ENCODE measurements at regions not wholly inside any gene's neighbourhood (a gene's known extent, or its start where the extent isn't known, plus 50 kb on each side); places are given as distances from the start of the nearest gene placed in this dataset.

DNA sequence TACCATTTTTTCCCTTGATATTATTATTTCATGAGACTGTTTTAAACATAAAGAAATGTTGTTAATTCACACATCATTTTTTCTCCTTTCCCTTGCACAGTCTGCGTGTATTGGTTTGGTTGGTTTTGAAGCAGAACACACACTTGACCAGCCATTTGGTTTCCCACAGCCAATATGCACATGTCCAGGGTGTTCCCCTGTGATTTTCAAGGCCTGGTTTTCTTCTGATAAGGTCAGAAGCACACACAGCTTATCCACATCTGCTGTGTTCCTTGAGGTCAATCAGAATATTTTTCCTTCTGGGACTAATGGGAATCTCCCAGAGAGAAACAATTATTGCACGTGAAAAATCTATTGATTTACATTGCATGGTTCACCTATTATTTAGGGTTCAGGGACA, 103.2 kb upstream of the EFEMP1 start:
- DNase-seq (ENCODE audit: low spot score): no peak
- in situ Hi-C loops (cut with MboI; ENCODE audit: low pct_unique_long_range_greater_than_20kb, low sequenced_read_pairs, unreplicated experiment): no loop called here
- TF ChIP-seq, protein P1, sequence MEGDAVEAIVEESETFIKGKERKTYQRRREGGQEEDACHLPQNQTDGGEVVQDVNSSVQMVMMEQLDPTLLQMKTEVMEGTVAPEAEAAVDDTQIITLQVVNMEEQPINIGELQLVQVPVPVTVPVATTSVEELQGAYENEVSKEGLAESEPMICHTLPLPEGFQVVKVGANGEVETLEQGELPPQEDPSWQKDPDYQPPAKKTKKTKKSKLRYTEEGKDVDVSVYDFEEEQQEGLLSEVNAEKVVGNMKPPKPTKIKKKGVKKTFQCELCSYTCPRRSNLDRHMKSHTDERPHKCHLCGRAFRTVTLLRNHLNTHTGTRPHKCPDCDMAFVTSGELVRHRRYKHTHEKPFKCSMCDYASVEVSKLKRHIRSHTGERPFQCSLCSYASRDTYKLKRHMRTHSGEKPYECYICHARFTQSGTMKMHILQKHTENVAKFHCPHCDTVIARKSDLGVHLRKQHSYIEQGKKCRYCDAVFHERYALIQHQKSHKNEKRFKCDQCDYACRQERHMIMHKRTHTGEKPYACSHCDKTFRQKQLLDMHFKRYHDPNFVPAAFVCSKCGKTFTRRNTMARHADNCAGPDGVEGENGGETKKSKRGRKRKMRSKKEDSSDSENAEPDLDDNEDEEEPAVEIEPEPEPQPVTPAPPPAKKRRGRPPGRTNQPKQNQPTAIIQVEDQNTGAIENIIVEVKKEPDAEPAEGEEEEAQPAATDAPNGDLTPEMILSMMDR (IDR thresholded peaks at IDR 0.05; ENCODE audit: extremely low read depth, insufficient read depth, missing control alignments): no peak

DNA sequence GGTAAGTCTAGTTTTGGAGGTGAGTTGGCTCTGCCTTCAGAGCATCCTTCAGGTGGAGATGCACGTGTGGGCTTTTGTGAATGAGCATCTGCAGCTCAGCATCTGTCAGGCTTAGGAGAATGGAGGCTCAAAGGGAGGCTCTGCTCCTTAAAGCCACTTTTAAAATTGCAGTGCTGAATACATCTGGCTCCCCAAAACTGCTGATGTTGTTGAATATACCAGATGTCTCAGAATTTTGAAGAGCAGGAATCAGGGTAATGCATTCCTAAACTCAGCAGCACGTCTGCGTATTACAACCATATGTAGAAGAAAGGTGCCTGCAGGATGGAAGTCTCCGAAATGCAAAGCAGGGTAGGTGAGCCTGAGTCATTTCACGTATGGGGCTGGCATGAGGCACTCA, 106.5 kb upstream of the EFEMP1 start:
- TF ChIP-seq, protein P1 (IDR thresholded peaks at IDR 0.05; ENCODE audit: extremely low read depth, insufficient read depth, missing control alignments): no peak
- in situ Hi-C loops (cut with MboI; ENCODE audit: low pct_unique_long_range_greater_than_20kb, low sequenced_read_pairs, unreplicated experiment): no loop called here
- no peak for DNase-seq (ENCODE audit: low spot score)

DNA sequence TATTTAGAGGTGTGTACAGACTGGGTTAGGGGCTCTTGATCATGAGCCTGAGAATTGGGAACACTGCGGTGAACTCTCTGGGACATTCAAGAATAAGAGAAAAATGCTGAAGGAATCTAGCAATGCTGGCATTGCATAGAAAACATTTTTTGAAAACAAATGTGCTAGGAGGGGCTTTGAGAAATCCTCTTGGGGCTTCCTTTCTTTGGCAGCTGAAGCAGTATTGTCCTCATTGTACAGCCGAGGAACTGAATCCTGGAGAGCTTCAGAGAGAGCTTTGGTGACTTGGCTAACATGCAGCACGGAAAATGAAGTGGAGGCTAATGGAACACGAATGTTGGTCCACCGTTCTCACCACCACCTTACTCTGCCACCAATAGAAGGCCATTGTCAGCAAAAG, 107.3 kb upstream of the EFEMP1 start:
- TF ChIP-seq, protein P1 (IDR thresholded peaks at IDR 0.05; ENCODE audit: extremely low read depth, insufficient read depth, missing control alignments): no peak
- no peak for DNase-seq (ENCODE audit: low spot score)
- in situ Hi-C loops (cut with MboI; ENCODE audit: low pct_unique_long_range_greater_than_20kb, low sequenced_read_pairs, unreplicated experiment): no loop called here

DNA sequence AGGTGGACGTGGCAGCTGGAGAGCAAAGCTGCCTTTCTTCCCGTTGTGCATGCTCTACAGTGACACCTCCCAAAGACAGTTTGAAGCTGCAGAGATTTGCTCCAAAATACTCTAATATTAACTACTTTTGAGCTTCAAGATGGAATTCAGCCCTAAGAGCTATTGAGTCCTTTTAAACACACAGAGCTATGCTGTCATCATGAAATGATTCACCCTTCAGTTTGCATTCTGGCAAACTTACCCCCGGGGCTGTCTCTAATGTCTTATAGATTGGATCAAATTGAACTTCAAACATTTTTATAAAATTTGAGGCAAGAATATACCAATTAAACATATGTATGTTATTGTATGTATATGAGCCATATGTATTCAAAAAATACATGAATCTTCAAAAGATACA, 110.7 kb upstream of the EFEMP1 start:
- in situ Hi-C loops (cut with MboI; ENCODE audit: low pct_unique_long_range_greater_than_20kb, low sequenced_read_pairs, unreplicated experiment): no loop called here

DNA sequence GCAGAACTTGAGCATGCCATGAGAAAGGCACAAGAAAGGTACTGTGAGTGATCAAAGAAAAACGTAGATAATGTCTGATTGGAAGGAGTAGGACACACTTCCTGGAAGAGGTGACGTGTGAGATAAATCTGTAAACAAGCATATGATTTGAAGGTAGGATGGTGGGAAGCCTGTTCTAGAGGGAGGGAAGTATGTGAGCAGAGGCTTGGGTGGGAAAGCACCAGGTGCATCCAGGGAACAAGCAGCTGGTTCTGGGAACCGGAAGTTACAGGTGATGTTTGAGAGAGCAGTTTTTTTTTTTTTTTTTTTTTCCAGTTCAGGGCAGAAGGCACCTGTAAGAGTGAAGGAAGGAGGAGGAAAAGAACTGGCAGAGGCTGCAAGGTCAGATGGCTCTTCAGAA, 116.6 kb upstream of the EFEMP1 start:
- DNase-seq (ENCODE audit: low spot score): no peak
- TF ChIP-seq, protein P1 (IDR thresholded peaks at IDR 0.05; ENCODE audit: extremely low read depth, insufficient read depth, missing control alignments): no peak
- in situ Hi-C loops (cut with MboI; ENCODE audit: low pct_unique_long_range_greater_than_20kb, low sequenced_read_pairs, unreplicated experiment): no loop called here

More for the DNA sequence above, 110.7 kb upstream of the EFEMP1 start:
- no peak for DNase-seq (ENCODE audit: low spot score)
- TF ChIP-seq, protein P1 (IDR thresholded peaks at IDR 0.05; ENCODE audit: extremely low read depth, insufficient read depth, missing control alignments): no peak

DNA sequence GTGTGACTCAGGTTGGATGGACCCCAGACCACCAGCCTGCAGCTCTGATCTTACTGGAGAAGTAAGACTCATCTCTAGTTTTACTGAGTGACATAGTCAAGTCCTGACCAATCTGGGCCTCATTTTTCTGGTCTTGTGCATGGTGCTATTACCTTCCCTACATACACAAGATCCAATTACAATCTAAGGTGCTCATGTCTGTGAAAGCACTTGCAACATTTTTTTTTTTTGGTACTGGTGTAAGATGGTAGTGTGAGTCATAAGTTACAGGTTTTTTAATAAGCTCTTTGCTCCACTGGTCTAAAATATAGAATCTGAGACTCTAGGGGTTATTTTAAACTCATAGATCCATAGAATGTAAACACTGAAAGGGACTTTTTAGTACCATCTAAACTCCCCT, 117.3 kb upstream of the EFEMP1 start:
- in situ Hi-C loops (cut with MboI; ENCODE audit: low pct_unique_long_range_greater_than_20kb, low sequenced_read_pairs, unreplicated experiment): no loop called here
- TF ChIP-seq, protein P1 (IDR thresholded peaks at IDR 0.05; ENCODE audit: extremely low read depth, insufficient read depth, missing control alignments): no peak
- no peak for DNase-seq (ENCODE audit: low spot score)

DNA sequence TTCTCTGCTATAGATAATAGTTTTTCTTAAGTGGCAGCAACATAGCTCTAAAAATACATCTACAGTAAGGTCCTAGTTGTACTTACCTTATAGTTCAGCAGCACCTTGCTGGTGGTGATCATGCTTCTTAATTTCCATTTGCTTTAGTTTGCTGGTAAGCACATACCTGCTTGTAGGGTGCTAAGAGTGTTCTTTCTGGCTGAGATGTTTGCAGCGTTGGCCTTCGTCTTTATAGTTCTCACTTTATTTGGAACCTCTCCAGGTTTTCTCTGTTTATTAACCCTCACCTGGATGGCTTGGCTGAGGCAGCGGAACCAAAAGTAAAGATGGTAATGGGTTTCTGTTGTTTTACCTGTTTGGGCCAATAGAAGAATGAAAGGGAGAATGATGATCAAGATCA, 123.6 kb upstream of the EFEMP1 start:
- in situ Hi-C loops (cut with MboI; ENCODE audit: low pct_unique_long_range_greater_than_20kb, low sequenced_read_pairs, unreplicated experiment): no loop called here
- no peak for DNase-seq (ENCODE audit: low spot score)
- TF ChIP-seq, protein P1 (IDR thresholded peaks at IDR 0.05; ENCODE audit: extremely low read depth, insufficient read depth, missing control alignments): no peak

Measured in GM13977 (cell line).